Neural crest cell (in vitro differentiated cells): ENCODE measurements at regions not wholly inside any gene's neighbourhood (a gene's known extent, or its start where the extent isn't known, plus 50 kb on each side); places are given as distances from the start of the nearest gene placed in this dataset.

ENCODE experiments used
- DNase-seq: peaks from one replicate; pipeline ENCODE4 v3.0.0; 2021; ENCODE audit warnings: low read depth, mixed read lengths, low spot score
- H3K27ac Mint-ChIP-seq: one replicate; pipeline ENCODE4 v1.8.0; 2021; ENCODE audit warnings: mild to moderate bottlenecking, mixed read lengths; ENCODE audit not compliant: unreplicated experiment
- H3K27me3 Mint-ChIP-seq: 2 replicates; pipeline ENCODE4 v1.8.0; 2021; ENCODE audit warnings: low read depth, mild to moderate bottlenecking, mixed read lengths
- H3K36me3 Mint-ChIP-seq: 2 replicates; pipeline ENCODE4 v1.8.0; 2021; ENCODE audit warnings: low read depth, mild to moderate bottlenecking, mixed read lengths
- H3K4me1 Mint-ChIP-seq: 2 replicates; pipeline ENCODE4 v1.8.0; 2021; ENCODE audit warnings: mixed read lengths
- H3K4me3 Mint-ChIP-seq: one replicate; pipeline ENCODE4 v1.8.0; 2021; ENCODE audit warnings: mild to moderate bottlenecking, mixed read lengths
- H3K9me3 Mint-ChIP-seq: 2 replicates; pipeline ENCODE4 v1.8.0; 2021; ENCODE audit warnings: mixed read lengths
- TF ChIP-seq, protein P1 (sequence below): fragments of 200-600 bp; sonication (generic); conservative IDR thresholded peaks from 2 replicates; pipeline ENCODE4 v1.5.0; 2021; ENCODE audit warnings: antibody characterized with exemption, mild to moderate bottlenecking

DNA sequence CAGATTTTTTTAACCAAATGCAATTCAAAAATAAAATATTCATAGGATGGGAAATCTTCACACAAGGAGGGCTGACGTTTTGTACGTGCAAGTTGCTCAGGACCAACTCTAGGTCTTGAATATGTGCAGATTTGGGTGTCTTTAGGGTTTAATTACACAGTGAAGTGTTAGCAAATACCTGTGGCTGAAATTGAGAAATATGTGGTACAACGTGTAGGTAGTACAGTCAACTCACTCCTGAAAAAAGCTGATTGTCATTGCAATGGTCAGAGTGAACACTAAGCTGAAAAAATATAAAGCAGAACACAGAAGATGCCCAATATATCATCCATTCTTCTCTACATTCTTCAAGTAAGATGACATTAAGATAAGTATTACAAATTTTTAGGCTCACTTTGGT is 314.3 kb downstream of the SLITRK1 start:
- Mint-ChIP-seq H3K4me1 (no peaks in the 10 kb centered on the region), H3K36me3 (no peaks in the 10 kb centered on the region), H3K4me3 (no peak overlapping the region), H3K27me3 (no peaks in the 10 kb centered on the region), H3K9me3 (peaks cover 2% of the 10 kb centered on the region), H3K27ac (no peak overlapping the region)
- DNase-seq, result no peak
- TF ChIP-seq, protein P1, sequence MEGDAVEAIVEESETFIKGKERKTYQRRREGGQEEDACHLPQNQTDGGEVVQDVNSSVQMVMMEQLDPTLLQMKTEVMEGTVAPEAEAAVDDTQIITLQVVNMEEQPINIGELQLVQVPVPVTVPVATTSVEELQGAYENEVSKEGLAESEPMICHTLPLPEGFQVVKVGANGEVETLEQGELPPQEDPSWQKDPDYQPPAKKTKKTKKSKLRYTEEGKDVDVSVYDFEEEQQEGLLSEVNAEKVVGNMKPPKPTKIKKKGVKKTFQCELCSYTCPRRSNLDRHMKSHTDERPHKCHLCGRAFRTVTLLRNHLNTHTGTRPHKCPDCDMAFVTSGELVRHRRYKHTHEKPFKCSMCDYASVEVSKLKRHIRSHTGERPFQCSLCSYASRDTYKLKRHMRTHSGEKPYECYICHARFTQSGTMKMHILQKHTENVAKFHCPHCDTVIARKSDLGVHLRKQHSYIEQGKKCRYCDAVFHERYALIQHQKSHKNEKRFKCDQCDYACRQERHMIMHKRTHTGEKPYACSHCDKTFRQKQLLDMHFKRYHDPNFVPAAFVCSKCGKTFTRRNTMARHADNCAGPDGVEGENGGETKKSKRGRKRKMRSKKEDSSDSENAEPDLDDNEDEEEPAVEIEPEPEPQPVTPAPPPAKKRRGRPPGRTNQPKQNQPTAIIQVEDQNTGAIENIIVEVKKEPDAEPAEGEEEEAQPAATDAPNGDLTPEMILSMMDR, result no peak

GRCh38 chr13:83563499-83563898 is 318.8 kb downstream of the SLITRK1 start:
- TF ChIP-seq, protein P1, result no peak
- Mint-ChIP-seq H3K36me3 (no peaks in the 10 kb centered on the region), H3K9me3 (peaks cover 2% of the 10 kb centered on the region), H3K27me3 (no peaks in the 10 kb centered on the region), H3K27ac (no peak overlapping the region), H3K4me1 (no peaks in the 10 kb centered on the region), H3K4me3 (no peak overlapping the region)
- DNase-seq, result no peak

DNA sequence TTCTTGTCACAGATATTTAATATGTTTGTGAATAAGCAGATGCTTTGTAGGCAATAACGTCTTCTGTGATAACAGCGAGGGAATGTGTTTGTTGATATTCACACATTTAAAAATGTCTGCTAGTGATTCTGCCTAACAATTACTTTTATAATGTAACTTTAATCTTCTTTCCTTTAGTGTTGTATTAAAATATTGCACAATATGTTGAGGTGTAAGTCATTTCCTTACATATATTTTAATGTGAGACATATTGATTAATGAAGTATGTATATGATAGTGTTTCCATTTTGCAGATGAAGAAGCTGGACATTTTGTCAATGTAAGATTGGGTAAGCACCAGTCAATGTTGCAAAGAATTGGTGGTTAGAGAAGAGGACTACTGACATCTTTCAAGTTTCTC is 324.4 kb downstream of the SLITRK1 start:
- Mint-ChIP-seq H3K36me3 (no peaks in the 10 kb centered on the region), H3K27ac (no peak overlapping the region), H3K9me3 (no peaks in the 10 kb centered on the region), H3K4me1 (no peaks in the 10 kb centered on the region), H3K27me3 (no peaks in the 10 kb centered on the region), H3K4me3 (no peak overlapping the region)
- TF ChIP-seq, protein P1, result no peak
- DNase-seq, result no peak

DNA sequence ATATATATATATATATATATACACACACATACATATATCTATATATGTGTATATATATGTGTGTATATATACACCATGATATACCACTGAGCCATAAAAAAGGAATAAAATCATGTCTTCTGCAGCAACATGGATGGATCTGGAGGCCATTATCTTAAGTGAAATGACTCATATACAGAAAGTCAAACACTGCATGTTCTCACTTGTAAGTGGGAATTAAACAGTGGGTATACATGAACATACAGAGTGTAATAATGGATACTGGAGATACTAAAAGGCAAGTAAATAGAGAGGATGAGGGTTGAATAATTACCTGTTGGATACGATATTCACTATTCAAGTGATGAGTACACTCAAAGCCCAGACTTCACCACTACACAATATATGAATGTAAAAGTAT is 332.6 kb downstream of the SLITRK1 start:
- Mint-ChIP-seq H3K4me1 (no peaks in the 10 kb centered on the region), H3K27ac (no peak overlapping the region), H3K27me3 (no peaks in the 10 kb centered on the region), H3K4me3 (no peak overlapping the region), H3K9me3 (no peaks in the 10 kb centered on the region), H3K36me3 (no peaks in the 10 kb centered on the region)
- DNase-seq, result no peak
- TF ChIP-seq, protein P1, result no peak

DNA sequence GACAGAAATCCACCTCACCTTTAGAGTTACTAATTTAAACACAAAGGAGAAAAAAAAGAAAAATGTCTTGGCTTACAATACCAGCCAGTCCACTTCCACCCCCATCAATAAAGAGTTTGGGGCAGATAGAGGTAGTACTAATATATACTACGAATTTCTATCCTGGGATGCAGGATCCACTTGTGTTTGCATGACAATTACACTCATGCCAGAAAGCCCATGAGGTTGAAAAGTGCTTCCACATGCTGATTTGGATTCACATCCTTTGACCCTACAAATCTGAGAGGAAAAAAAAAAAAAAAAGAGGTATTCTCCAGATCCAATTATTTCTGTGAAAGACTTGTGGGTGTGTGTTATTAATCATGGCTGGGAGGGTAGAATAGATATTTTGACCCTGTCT is 335.2 kb downstream of the SLITRK1 start:
- TF ChIP-seq, protein P1, result no peak
- Mint-ChIP-seq H3K9me3 (no peaks in the 10 kb centered on the region), H3K4me1 (no peaks in the 10 kb centered on the region), H3K4me3 (no peak overlapping the region), H3K27me3 (no peaks in the 10 kb centered on the region), H3K27ac (no peak overlapping the region), H3K36me3 (no peaks in the 10 kb centered on the region)
- DNase-seq, result no peak

- DNase-seq, result no peak
- Mint-ChIP-seq H3K36me3 (no peaks in the 10 kb centered on the region), H3K27me3 (no peaks in the 10 kb centered on the region), H3K4me1 (no peaks in the 10 kb centered on the region), H3K27ac (no peak overlapping the region), H3K9me3 (no peaks in the 10 kb centered on the region), H3K4me3 (no peak overlapping the region)
- TF ChIP-seq, protein P1, result no peak
Measured at GRCh38 chr13:83546476-83546875, 335.8 kb downstream of the SLITRK1 start.
